ENCODE measurements at regions not wholly inside any gene's neighbourhood (a gene's known extent, or its start where the extent isn't known, plus 50 kb on each side); places are given as distances from the start of the nearest gene placed in this dataset.

GRCh38 chr1:163922743-163923201 is 601.0 kb downstream of the NUF2 start:
- ChIA-PET CTCF (no interaction called here), POLR2A (no interaction called here)
- no peak for DNase-seq (ENCODE audit: extremely low spot score)
- TF ChIP-seq ARNT (IDR thresholded peaks at IDR 0.05) (no peak), NFRKB (IDR thresholded peaks at IDR 0.05) (no peak), PKNOX1 (IDR thresholded peaks at IDR 0.05) (no peak), FOXM1 (IDR thresholded peaks at IDR 0.05; ENCODE audit: borderline replicate concordance) (no peak), CTBP1 (IDR thresholded peaks at IDR 0.05; ENCODE audit: borderline replicate concordance) (no peak), ZNF384 (IDR thresholded peaks at IDR 0.05) (no peak), HDGF (IDR thresholded peaks at IDR 0.05; ENCODE audit: borderline replicate concordance) (no peak), BHLHE40 (IDR thresholded peaks at IDR 0.05; ENCODE audit: borderline replicate concordance) (no peak), SUZ12 (IDR thresholded peaks at IDR 0.05) (no peak), TARDBP (IDR thresholded peaks at IDR 0.05) (no peak), ELF4 (IDR thresholded peaks at IDR 0.05) (no peak), SP1 (IDR thresholded peaks at IDR 0.05) (no peak)

- DNase-seq (ENCODE audit: extremely low spot score), result no peak
- CTCF ChIA-PET, result no interaction called here
- TF ChIP-seq BHLHE40 (IDR thresholded peaks at IDR 0.05; ENCODE audit: borderline replicate concordance), result no peak
- TF ChIP-seq HDGF (IDR thresholded peaks at IDR 0.05; ENCODE audit: borderline replicate concordance), result no peak
- POLR2A ChIA-PET, result no interaction called here
Measured at GRCh38 chr1:163924041-163924440, 602.3 kb downstream of the NUF2 start.

GRCh38 chr1:163927493-163927892 is 605.7 kb downstream of the NUF2 start:
- TF ChIP-seq SP1 (IDR thresholded peaks at IDR 0.05) (no peak), HDGF (IDR thresholded peaks at IDR 0.05; ENCODE audit: borderline replicate concordance) (no peak)
- ChIA-PET POLR2A (no interaction called here), CTCF (no interaction called here)
- no peak for DNase-seq (ENCODE audit: extremely low spot score)

GRCh38 chr1:163928069-163928468 is 606.3 kb downstream of the NUF2 start:
- CTCF ChIA-PET, result no interaction called here
- POLR2A ChIA-PET, result no interaction called here
- no peak for DNase-seq (ENCODE audit: extremely low spot score)
- TF ChIP-seq ZNF384 (IDR thresholded peaks at IDR 0.05), result no peak
- no peak for TF ChIP-seq LEF1 (IDR thresholded peaks at IDR 0.05; ENCODE audit: borderline replicate concordance)
- no peak for TF ChIP-seq SUZ12 (IDR thresholded peaks at IDR 0.05)
- TF ChIP-seq L3MBTL2 (conservative IDR thresholded peaks at IDR 0.05), result no peak
- TF ChIP-seq BHLHE40 (IDR thresholded peaks at IDR 0.05; ENCODE audit: borderline replicate concordance), result no peak
- no peak for TF ChIP-seq CTBP1 (IDR thresholded peaks at IDR 0.05; ENCODE audit: borderline replicate concordance)
- no peak for TF ChIP-seq ELF4 (IDR thresholded peaks at IDR 0.05)
- no peak for TF ChIP-seq FOXK2 (IDR thresholded peaks at IDR 0.05)
- no peak for TF ChIP-seq FOXA1 (IDR thresholded peaks at IDR 0.05)
- no peak for TF ChIP-seq PKNOX1 (IDR thresholded peaks at IDR 0.05)

- CTCF ChIA-PET, result no interaction called here
- no peak for TF ChIP-seq PKNOX1 (IDR thresholded peaks at IDR 0.05)
- TF ChIP-seq BHLHE40 (IDR thresholded peaks at IDR 0.05; ENCODE audit: borderline replicate concordance), result no peak
- no peak for TF ChIP-seq ELF4 (IDR thresholded peaks at IDR 0.05)
- TF ChIP-seq ARNT (IDR thresholded peaks at IDR 0.05), result no peak
- no peak for TF ChIP-seq HDGF (IDR thresholded peaks at IDR 0.05; ENCODE audit: borderline replicate concordance)
- no peak for TF ChIP-seq TARDBP (IDR thresholded peaks at IDR 0.05)
- no peak for TF ChIP-seq NFRKB (IDR thresholded peaks at IDR 0.05)
- no peak for TF ChIP-seq FOXK2 (IDR thresholded peaks at IDR 0.05)
- no peak for TF ChIP-seq LEF1 (IDR thresholded peaks at IDR 0.05; ENCODE audit: borderline replicate concordance)
- TF ChIP-seq SUZ12 (IDR thresholded peaks at IDR 0.05), result no peak
- no peak for TF ChIP-seq ZNF384 (IDR thresholded peaks at IDR 0.05)
- TF ChIP-seq SP1 (IDR thresholded peaks at IDR 0.05), result no peak
- no peak for TF ChIP-seq CTBP1 (IDR thresholded peaks at IDR 0.05; ENCODE audit: borderline replicate concordance)
- TF ChIP-seq FOXA1 (IDR thresholded peaks at IDR 0.05), result no peak
- TF ChIP-seq FOXM1 (IDR thresholded peaks at IDR 0.05; ENCODE audit: borderline replicate concordance), result no peak
- no peak for TF ChIP-seq L3MBTL2 (conservative IDR thresholded peaks at IDR 0.05)
- POLR2A ChIA-PET, result no interaction called here
- no peak for DNase-seq (ENCODE audit: extremely low spot score)
Measured at GRCh38 chr1:163928651-163929050, 606.9 kb downstream of the NUF2 start.

- ChIA-PET CTCF (no interaction called here), POLR2A (no interaction called here)
- TF ChIP-seq FOXM1 (IDR thresholded peaks at IDR 0.05; ENCODE audit: borderline replicate concordance), result no peak
- no peak for TF ChIP-seq PKNOX1 (IDR thresholded peaks at IDR 0.05)
- TF ChIP-seq ZNF384 (IDR thresholded peaks at IDR 0.05), result no peak
- TF ChIP-seq BHLHE40 (IDR thresholded peaks at IDR 0.05; ENCODE audit: borderline replicate concordance), result no peak
- TF ChIP-seq SP1 (IDR thresholded peaks at IDR 0.05), result no peak
- no peak for TF ChIP-seq SUZ12 (IDR thresholded peaks at IDR 0.05)
- TF ChIP-seq ELF4 (IDR thresholded peaks at IDR 0.05), result no peak
- no peak for TF ChIP-seq NFRKB (IDR thresholded peaks at IDR 0.05)
- TF ChIP-seq L3MBTL2 (conservative IDR thresholded peaks at IDR 0.05), result no peak
- TF ChIP-seq FOXK2 (IDR thresholded peaks at IDR 0.05), result no peak
- no peak for TF ChIP-seq LEF1 (IDR thresholded peaks at IDR 0.05; ENCODE audit: borderline replicate concordance)
- TF ChIP-seq FOXA1 (IDR thresholded peaks at IDR 0.05), result no peak
- TF ChIP-seq TARDBP (IDR thresholded peaks at IDR 0.05), result no peak
- no peak for TF ChIP-seq HDGF (IDR thresholded peaks at IDR 0.05; ENCODE audit: borderline replicate concordance)
- no peak for TF ChIP-seq ARNT (IDR thresholded peaks at IDR 0.05)
- no peak for TF ChIP-seq CTBP1 (IDR thresholded peaks at IDR 0.05; ENCODE audit: borderline replicate concordance)
- no peak for DNase-seq (ENCODE audit: extremely low spot score)
Measured at GRCh38 chr1:163932901-163933300, 611.1 kb downstream of the NUF2 start.
